ENCODE measurements at regions not wholly inside any gene's neighbourhood (a gene's known extent, or its start where the extent isn't known, plus 50 kb on each side); places are given as distances from the start of the nearest gene placed in this dataset.

DNA sequence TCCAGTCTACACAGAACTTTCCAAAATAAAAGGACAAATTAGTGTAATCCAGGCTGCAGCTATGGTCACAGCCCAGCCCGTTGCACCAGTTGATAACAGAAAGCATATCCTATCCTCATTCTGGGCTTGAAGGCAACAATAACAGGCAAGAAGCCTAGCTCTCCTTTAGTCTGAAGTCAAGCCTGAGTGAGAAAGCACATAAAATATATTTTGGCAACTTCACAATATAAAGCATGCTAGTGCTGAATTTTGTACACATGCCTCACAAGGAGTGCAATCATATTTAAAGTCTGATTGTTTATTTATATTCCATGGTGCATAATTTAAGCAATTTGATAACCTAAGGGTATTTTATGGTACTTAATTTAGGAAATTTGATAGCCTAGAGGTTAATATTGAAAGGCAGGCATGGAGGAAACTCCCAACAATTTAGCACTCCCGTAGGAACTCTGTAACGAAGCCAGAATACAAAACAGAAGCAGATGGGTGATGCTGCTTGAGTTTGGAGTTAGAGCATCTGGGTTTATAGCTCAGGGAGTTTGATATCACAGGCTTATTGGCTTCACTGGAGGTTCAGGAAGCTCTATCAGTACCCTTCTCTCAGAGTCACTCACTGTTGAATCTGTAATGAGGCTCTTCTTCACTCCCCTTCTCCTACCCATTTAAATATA lies 1199.1 kb upstream of the GYPC start:
- H3K4me3 ChIP-seq = no peak overlapping the region
- no peak for TF ChIP-seq EZH2 (IDR thresholded peaks at IDR 0.05; ENCODE audit: low read depth)
- TF ChIP-seq, protein P1, sequence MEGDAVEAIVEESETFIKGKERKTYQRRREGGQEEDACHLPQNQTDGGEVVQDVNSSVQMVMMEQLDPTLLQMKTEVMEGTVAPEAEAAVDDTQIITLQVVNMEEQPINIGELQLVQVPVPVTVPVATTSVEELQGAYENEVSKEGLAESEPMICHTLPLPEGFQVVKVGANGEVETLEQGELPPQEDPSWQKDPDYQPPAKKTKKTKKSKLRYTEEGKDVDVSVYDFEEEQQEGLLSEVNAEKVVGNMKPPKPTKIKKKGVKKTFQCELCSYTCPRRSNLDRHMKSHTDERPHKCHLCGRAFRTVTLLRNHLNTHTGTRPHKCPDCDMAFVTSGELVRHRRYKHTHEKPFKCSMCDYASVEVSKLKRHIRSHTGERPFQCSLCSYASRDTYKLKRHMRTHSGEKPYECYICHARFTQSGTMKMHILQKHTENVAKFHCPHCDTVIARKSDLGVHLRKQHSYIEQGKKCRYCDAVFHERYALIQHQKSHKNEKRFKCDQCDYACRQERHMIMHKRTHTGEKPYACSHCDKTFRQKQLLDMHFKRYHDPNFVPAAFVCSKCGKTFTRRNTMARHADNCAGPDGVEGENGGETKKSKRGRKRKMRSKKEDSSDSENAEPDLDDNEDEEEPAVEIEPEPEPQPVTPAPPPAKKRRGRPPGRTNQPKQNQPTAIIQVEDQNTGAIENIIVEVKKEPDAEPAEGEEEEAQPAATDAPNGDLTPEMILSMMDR (conservative IDR thresholded peaks at IDR 0.05) = no peak
- H3K9me3 ChIP-seq (ENCODE audit: insufficient read depth, low read depth) = no peaks in the 10 kb centered on the region
- H3K9me2 ChIP-seq (ENCODE audit: insufficient read depth) = no peaks in the 10 kb centered on the region
- POLR2A ChIA-PET (ENCODE audit: unreplicated experiment) = no interaction called here
- no peaks in the 10 kb centered on the region for H3K36me3 ChIP-seq (ENCODE audit: low read depth)
- no peaks in the 10 kb centered on the region for H3K79me2 ChIP-seq (ENCODE audit: low read depth)
- no TSS peak for BruUV-seq (replicated peaks)
- no peak overlapping the region for H3K27ac ChIP-seq
- intact Hi-C loops (cut with micrococcal nuclease; ENCODE audit: unreplicated experiment) = no loop called here
- H3K4me2 ChIP-seq = no peak overlapping the region
- H2AFZ ChIP-seq = no peak overlapping the region; the same call in 1 of the 2 replicates
- H3F3A ChIP-seq (ENCODE audit: insufficient read depth, low read depth) = no peaks in the 10 kb centered on the region
- no peaks in the 10 kb centered on the region for H3K27me3 ChIP-seq (ENCODE audit: insufficient read depth, low read depth)
- H4K20me1 ChIP-seq (ENCODE audit: insufficient read depth) = no peaks in the 10 kb centered on the region
- no peaks in the 10 kb centered on the region for H3K4me1 ChIP-seq (replicated peaks; ENCODE audit: insufficient read depth)
- no peak for DNase-seq
- CTCF ChIA-PET = no interaction called here

DNA sequence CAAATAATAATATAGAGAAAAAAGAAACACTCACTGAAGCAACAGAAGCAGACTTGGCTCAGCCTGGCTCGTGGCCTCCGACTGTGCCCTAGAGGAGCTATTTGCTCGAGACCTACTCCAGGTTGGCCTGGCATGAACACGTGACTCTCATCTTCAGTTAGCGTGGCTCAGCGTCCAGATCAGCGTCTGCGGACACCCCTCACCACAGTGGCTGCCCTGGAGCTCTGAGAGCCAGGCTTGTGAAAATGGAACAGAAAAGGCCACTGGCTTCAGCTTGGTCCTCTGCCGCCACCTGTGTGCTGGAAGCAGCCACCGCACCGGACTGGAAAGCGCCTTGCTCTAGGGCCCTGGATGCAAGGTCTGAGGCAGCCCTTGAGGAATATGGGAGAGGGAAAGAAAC lies 1184.0 kb upstream of the GYPC start:
- Histone ChIP-seq H3K4me1 (replicated peaks; ENCODE audit: insufficient read depth) (no peaks in the 10 kb centered on the region), H3K4me3 (no peak overlapping the region), H3K36me3 (ENCODE audit: low read depth) (no peaks in the 10 kb centered on the region), H3F3A (ENCODE audit: insufficient read depth, low read depth) (no peaks in the 10 kb centered on the region), H3K79me2 (ENCODE audit: low read depth) (no peaks in the 10 kb centered on the region), H3K9me3 (ENCODE audit: insufficient read depth, low read depth) (no peaks in the 10 kb centered on the region), H3K4me2 (no peak overlapping the region), H4K20me1 (ENCODE audit: insufficient read depth) (no peaks in the 10 kb centered on the region), H3K9me2 (ENCODE audit: insufficient read depth) (no peaks in the 10 kb centered on the region), H3K27me3 (ENCODE audit: insufficient read depth, low read depth) (no peaks in the 10 kb centered on the region), H3K27ac (no peak overlapping the region), H2AFZ (no peak overlapping the region)
- intact Hi-C loops (cut with micrococcal nuclease; ENCODE audit: unreplicated experiment) = loop anchor here (10.0 kb wide), 1 partner anchor 667 kb away; no protein-coding TSS in a partner anchor
- peak in 1 of 2 experiments; percentile 22 for DNase-seq
- BruUV-seq (replicated peaks) = no TSS peak
- CTCF ChIA-PET = no interaction called here
- TF ChIP-seq EZH2 (IDR thresholded peaks at IDR 0.05; ENCODE audit: low read depth) = no peak
- TF ChIP-seq, protein P1 (conservative IDR thresholded peaks at IDR 0.05) = peak; percentile 62
- POLR2A ChIA-PET (ENCODE audit: unreplicated experiment) = no interaction called here

DNA sequence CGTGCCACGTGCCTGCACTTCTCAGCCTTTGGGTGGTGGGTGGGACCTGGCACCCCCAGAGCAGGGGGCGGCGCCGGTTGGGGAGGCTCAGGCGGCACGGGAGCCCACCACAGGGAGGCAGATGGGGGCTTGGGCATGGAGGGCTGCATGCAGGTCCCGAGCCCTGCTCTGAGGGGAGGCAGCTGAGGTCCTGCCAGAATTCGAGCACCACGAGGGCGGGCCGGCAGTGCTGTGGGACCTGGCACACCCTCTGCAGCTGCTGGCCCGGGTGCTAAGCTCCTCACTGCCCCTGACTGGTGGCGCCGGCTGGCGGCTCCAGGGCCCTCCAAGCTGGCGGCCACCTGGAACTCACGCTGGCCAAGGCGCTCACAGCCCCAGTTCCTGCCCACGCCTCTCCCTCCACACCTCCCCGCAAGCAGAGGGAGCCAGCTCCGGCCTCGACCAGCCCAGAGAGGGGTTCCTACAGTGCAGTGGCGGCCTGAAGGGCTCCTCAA lies 1176.8 kb upstream of the GYPC start:
- CTCF ChIA-PET = no interaction called here
- no peaks in the 10 kb centered on the region for H3K9me2 ChIP-seq (ENCODE audit: insufficient read depth)
- no peaks in the 10 kb centered on the region for H3K9me3 ChIP-seq (ENCODE audit: insufficient read depth, low read depth)
- 0 out of 2 replicates have a peak overlapping the region, but pooled peaks have one; percentile 26 for H2AFZ ChIP-seq
- no peak overlapping the region for H3K4me2 ChIP-seq
- intact Hi-C loops (cut with micrococcal nuclease; ENCODE audit: unreplicated experiment) = loop anchor here (10.0 kb wide), 1 partner anchor 674 kb away; no protein-coding TSS in a partner anchor
- POLR2A ChIA-PET (ENCODE audit: unreplicated experiment) = no interaction called here
- no peak for TF ChIP-seq EZH2 (IDR thresholded peaks at IDR 0.05; ENCODE audit: low read depth)
- TF ChIP-seq, protein P1 (conservative IDR thresholded peaks at IDR 0.05) = no peak
- H3K79me2 ChIP-seq (ENCODE audit: low read depth) = no peaks in the 10 kb centered on the region
- H3K4me1 ChIP-seq (replicated peaks; ENCODE audit: insufficient read depth) = no peaks in the 10 kb centered on the region
- no peaks in the 10 kb centered on the region for H3K36me3 ChIP-seq (ENCODE audit: low read depth)
- no peak overlapping the region for H3K4me3 ChIP-seq
- DNase-seq = no peak
- no peaks in the 10 kb centered on the region for H4K20me1 ChIP-seq (ENCODE audit: insufficient read depth)
- no peaks in the 10 kb centered on the region for H3F3A ChIP-seq (ENCODE audit: insufficient read depth, low read depth)
- H3K27ac ChIP-seq = no peak overlapping the region
- H3K27me3 ChIP-seq (ENCODE audit: insufficient read depth, low read depth) = no peaks in the 10 kb centered on the region
- BruUV-seq (replicated peaks) = no TSS peak

All from PC-9 (cell line).